ENCODE measurements at regions not wholly inside any gene's neighbourhood (a gene's known extent, or its start where the extent isn't known, plus 50 kb on each side); places are given as distances from the start of the nearest gene placed in this dataset.

DNA sequence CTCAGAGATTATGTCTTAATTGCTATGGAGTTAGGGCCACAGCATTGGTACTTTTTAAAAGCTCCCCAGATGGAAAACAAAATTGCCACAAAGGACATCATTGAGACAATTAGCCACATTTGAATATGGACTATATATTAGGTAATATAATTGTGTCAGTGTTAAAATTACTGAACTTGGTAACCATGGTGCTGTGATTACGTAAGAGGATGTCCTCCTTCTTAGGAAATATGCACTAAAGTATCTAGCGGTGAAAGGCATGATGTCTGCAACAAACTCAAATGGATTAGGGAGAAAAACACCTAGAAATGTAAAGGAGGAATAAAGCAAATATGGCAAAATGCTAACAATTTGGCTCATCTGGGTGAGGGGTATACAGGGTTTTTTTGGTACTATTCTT is 89.9 kb upstream of the PAK3 start:
- TF ChIP-seq, protein P1, sequence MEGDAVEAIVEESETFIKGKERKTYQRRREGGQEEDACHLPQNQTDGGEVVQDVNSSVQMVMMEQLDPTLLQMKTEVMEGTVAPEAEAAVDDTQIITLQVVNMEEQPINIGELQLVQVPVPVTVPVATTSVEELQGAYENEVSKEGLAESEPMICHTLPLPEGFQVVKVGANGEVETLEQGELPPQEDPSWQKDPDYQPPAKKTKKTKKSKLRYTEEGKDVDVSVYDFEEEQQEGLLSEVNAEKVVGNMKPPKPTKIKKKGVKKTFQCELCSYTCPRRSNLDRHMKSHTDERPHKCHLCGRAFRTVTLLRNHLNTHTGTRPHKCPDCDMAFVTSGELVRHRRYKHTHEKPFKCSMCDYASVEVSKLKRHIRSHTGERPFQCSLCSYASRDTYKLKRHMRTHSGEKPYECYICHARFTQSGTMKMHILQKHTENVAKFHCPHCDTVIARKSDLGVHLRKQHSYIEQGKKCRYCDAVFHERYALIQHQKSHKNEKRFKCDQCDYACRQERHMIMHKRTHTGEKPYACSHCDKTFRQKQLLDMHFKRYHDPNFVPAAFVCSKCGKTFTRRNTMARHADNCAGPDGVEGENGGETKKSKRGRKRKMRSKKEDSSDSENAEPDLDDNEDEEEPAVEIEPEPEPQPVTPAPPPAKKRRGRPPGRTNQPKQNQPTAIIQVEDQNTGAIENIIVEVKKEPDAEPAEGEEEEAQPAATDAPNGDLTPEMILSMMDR (IDR thresholded peaks at IDR 0.05) = no peak
- H3K36me3 ChIP-seq = no peaks in the 10 kb centered on the region
- intact Hi-C loops (cut with DNase I) = no loop called here
- H3K4me3 ChIP-seq = no peak overlapping the region
- H3K9me3 ChIP-seq = no peaks in the 10 kb centered on the region
- no peak for DNase-seq
- ATAC-seq = no peak
- no peak overlapping the region for H3K27ac ChIP-seq
- H3K4me1 ChIP-seq = no peaks in the 10 kb centered on the region
- H3K27me3 ChIP-seq = no peaks in the 10 kb centered on the region

DNA sequence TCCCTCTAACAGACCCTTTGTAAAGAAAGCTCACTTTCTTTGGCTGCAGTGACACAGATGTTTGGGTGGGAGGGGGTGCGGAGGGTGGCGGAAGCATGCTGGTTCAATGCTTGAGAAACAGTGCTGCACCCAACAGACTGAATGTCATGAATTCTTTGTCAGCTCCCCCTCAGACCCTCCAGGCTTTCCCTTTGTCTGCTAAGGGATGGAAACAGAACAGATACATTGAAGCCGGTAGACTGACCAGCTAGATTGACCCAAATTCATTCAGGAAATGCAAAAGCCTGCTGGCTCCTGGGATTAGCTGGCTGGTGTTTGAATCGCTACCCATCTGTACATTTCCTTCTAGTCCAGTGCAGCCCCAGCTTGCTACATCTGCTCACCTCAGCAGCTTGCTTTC is 90.8 kb upstream of the PAK3 start:
- intact Hi-C loops (cut with DNase I) = no loop called here
- ATAC-seq (no peak), DNase-seq (no peak)
- TF ChIP-seq, protein P1 (IDR thresholded peaks at IDR 0.05) = no peak
- no peak overlapping the region for H3K27ac ChIP-seq
- H3K36me3 ChIP-seq = no peaks in the 10 kb centered on the region
- H3K27me3 ChIP-seq = no peaks in the 10 kb centered on the region
- no peaks in the 10 kb centered on the region for H3K4me1 ChIP-seq
- H3K9me3 ChIP-seq = no peaks in the 10 kb centered on the region
- H3K4me3 ChIP-seq = no peak overlapping the region

DNA sequence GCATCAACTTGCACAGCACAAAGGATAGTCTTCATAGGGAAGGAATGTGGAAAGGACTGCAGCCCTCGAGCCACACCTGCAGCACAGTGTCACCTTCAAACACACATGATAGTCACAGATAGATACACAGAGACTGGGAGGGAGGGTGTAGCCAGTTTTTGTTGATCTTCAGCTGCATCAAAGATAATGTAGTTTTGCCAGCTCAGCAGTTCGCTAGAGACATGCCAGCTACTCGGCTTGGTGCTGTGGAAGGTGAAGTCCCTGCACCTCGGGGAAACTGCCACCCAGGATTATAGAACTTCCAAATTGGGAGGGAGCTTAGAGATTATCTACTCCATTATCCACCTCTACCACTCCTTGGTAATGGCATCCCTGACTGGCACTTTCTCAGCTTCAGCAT is 92.9 kb upstream of the PAK3 start:
- H3K27ac ChIP-seq = no peak overlapping the region
- no peaks in the 10 kb centered on the region for H3K36me3 ChIP-seq
- intact Hi-C loops (cut with DNase I) = no loop called here
- ATAC-seq (no peak), DNase-seq (no peak)
- TF ChIP-seq, protein P1 (IDR thresholded peaks at IDR 0.05) = no peak
- H3K27me3 ChIP-seq = no peaks in the 10 kb centered on the region
- H3K9me3 ChIP-seq = no peaks in the 10 kb centered on the region
- no peak overlapping the region for H3K4me3 ChIP-seq
- H3K4me1 ChIP-seq = no peaks in the 10 kb centered on the region

DNA sequence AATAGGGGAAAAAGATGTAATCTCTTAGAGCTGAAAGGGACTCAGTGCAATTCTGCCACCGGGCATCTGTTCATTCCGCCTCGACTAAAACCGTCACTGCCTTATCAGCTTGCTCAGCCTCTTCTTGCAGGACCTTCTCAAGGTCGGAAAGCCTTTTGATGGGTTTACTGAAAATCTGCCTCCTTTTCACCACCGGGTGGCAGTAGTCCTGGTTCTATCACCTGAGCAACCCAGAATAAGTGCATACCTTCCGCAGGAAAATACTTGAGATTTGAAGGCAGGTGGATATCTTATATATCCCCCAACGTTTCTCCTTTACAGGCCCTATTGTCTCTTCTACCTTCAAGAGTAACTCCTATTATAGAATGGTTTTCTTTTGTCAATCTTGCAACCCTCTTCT is 103.4 kb upstream of the PAK3 start:
- ATAC-seq (peak; percentile 31), DNase-seq (no peak)
- no peaks in the 10 kb centered on the region for H3K27me3 ChIP-seq
- intact Hi-C loops (cut with DNase I) = no loop called here
- no peaks in the 10 kb centered on the region for H3K36me3 ChIP-seq
- no peaks in the 10 kb centered on the region for H3K9me3 ChIP-seq
- H3K4me3 ChIP-seq = no peak overlapping the region
- H3K4me1 ChIP-seq = no peaks in the 10 kb centered on the region
- no peak overlapping the region for H3K27ac ChIP-seq
- TF ChIP-seq, protein P1 (IDR thresholded peaks at IDR 0.05) = peak; percentile 37

DNA sequence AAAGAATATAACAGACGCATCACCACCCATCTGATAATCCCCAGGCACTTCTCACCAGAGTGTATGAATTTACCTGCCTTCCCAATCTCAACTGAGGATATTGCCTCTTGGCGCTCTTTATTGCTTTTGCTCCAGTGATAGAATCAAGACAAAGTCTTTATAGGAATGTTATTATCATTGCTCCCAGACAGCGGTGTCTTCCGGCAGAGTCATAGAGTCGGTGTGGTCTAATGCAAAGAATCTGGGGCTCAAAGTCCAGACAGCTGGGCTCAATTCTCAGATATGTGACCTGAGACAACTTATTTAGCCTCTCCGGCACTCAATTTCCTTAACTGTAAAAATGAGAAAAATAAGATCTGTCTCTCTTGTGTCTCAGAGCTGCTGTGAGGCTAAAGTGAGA is 106.1 kb upstream of the PAK3 start:
- TF ChIP-seq, protein P1 (IDR thresholded peaks at IDR 0.05) = no peak
- Histone ChIP-seq H3K4me3 (no peak overlapping the region), H3K36me3 (no peaks in the 10 kb centered on the region), H3K9me3 (no peaks in the 10 kb centered on the region), H3K27ac (no peak overlapping the region), H3K27me3 (no peaks in the 10 kb centered on the region), H3K4me1 (no peaks in the 10 kb centered on the region)
- intact Hi-C loops (cut with DNase I) = no loop called here
- no peak for DNase-seq
- no peak for ATAC-seq

DNA sequence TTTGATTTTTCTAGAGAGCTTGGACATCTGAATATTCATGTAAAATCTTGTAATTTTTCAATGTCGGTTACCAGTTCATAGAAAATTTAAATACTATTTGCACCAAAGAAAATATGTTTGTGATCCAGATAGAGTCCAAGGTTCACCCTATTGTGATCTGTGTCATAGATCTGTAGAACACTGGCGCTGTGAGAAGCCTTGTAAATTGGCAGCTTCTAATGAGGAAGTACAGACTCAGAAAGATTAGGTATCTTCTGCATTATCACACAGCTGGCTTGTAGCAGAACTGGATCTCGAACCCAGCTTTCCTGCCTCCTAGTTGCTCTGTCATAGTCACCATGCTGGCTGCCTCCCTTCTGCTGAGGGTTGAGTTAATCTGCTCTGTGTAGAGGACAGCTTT is 106.5 kb upstream of the PAK3 start:
- TF ChIP-seq, protein P1 (IDR thresholded peaks at IDR 0.05) = no peak
- no peak for DNase-seq
- Histone ChIP-seq H3K27me3 (no peaks in the 10 kb centered on the region), H3K4me3 (no peak overlapping the region), H3K4me1 (no peaks in the 10 kb centered on the region), H3K27ac (no peak overlapping the region), H3K9me3 (no peaks in the 10 kb centered on the region), H3K36me3 (no peaks in the 10 kb centered on the region)
- intact Hi-C loops (cut with DNase I) = no loop called here
- ATAC-seq = no peak
